IPS-15b (cell line): ENCODE measurements at regions not wholly inside any gene's neighbourhood (a gene's known extent, or its start where the extent isn't known, plus 50 kb on each side); places are given as distances from the start of the nearest gene placed in this dataset.

Experiments used
- H3K27me3 ChIP-seq: one replicate; pipeline ENCODE4 v1.6.1; 2013; ENCODE audit warnings: low read length; ENCODE audit not compliant: control insufficient read depth, insufficient read depth
- H3K36me3 ChIP-seq: one replicate; pipeline ENCODE4 v1.6.1; 2013; ENCODE audit warnings: low read length; ENCODE audit not compliant: control insufficient read depth, insufficient read depth
- H3K4me1 ChIP-seq: one replicate; pipeline ENCODE4 v1.6.1; 2013; ENCODE audit warnings: mild to moderate bottlenecking, low read length; ENCODE audit not compliant: control insufficient read depth, insufficient read depth
- H3K4me3 ChIP-seq: one replicate; pipeline ENCODE4 v1.5.1; 2013; ENCODE audit warnings: low read depth, low read length
- H3K9ac ChIP-seq: one replicate; pipeline ENCODE4 v1.6.1; 2013; ENCODE audit warnings: low read depth, mild to moderate bottlenecking, low read length
- H3K9me3 ChIP-seq: one replicate; pipeline ENCODE4 v1.6.1; 2013; ENCODE audit warnings: mild to moderate bottlenecking, low read length; ENCODE audit not compliant: control insufficient read depth, insufficient read depth

DNA sequence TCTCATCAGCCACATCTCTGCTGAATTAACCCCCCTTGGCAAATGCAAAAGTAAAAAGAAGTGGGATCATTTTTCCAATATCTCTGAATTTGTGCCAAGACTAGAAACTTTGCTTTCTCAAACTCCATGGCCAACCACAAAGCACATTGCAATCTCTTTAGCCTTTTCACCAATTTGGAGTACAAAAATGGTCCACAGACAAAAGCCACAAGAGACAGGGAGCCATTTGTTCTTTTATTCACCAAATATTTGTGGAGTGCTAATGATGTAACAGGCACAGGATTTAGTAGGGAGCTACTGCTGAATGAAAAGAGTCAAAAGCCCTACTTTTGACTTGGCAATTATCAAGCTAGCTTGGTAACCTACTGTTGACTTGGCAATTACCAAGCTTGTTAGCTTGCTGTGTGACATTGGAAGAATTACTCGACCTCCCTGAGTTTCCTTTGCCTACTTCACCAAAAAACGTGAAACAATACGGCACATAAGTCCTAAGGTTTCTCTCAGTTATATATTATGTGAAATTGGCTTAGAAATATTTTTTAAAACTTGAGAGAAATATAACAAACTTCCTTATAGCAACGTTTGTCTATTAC lies 97.1 kb upstream of the KLF3 start:
- H3K4me3 ChIP-seq = no peak overlapping the region
- no peak overlapping the region for H3K9ac ChIP-seq
- H3K9me3 ChIP-seq = no peaks in the 10 kb centered on the region
- no peaks in the 10 kb centered on the region for H3K4me1 ChIP-seq
- no peaks in the 10 kb centered on the region for H3K36me3 ChIP-seq
- no peaks in the 10 kb centered on the region for H3K27me3 ChIP-seq

DNA sequence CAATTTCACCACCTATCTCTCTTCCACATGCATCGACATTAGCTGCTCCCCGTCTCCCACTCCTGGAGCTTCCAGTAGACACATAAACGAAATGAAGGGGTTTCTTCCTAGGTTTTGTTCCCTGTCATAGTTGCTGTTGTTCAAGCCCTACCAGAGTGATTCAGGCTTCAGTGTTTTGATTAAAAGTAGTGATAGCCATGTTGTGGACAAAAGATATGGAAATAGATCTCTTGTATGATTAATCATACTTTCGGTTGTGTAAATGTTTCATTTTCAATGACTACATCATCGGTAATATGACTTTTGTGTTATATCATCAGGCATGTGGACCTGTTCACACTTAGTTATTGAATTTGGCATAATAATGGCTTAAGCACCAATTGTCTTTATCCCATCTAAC lies 96.5 kb upstream of the KLF3 start:
- Histone ChIP-seq H3K36me3 (no peaks in the 10 kb centered on the region), H3K4me1 (no peaks in the 10 kb centered on the region), H3K4me3 (no peak overlapping the region), H3K9ac (no peak overlapping the region), H3K9me3 (no peaks in the 10 kb centered on the region), H3K27me3 (no peaks in the 10 kb centered on the region)

DNA sequence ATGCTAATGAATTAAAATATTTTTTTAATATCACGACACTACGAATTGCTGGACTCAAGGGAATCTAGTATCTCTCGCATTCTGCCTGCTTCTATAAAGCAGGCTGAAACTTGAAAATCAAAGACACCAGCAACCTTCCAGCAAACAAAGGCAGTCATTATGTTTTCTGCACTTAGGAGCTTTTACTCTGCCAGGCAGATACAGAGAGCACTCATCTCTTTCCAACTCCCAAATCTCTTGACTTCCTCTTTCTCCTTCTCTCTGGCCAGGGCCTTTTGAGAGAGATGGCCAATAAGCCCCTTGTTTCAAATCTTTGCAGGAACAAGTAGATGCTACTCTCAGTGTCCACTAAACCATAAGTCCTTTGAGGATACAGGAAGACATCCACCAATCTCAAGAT lies 95.2 kb upstream of the KLF3 start:
- H3K9ac ChIP-seq = no peak overlapping the region
- no peaks in the 10 kb centered on the region for H3K27me3 ChIP-seq
- H3K4me1 ChIP-seq = no peaks in the 10 kb centered on the region
- no peaks in the 10 kb centered on the region for H3K9me3 ChIP-seq
- no peak overlapping the region for H3K4me3 ChIP-seq
- no peaks in the 10 kb centered on the region for H3K36me3 ChIP-seq

DNA sequence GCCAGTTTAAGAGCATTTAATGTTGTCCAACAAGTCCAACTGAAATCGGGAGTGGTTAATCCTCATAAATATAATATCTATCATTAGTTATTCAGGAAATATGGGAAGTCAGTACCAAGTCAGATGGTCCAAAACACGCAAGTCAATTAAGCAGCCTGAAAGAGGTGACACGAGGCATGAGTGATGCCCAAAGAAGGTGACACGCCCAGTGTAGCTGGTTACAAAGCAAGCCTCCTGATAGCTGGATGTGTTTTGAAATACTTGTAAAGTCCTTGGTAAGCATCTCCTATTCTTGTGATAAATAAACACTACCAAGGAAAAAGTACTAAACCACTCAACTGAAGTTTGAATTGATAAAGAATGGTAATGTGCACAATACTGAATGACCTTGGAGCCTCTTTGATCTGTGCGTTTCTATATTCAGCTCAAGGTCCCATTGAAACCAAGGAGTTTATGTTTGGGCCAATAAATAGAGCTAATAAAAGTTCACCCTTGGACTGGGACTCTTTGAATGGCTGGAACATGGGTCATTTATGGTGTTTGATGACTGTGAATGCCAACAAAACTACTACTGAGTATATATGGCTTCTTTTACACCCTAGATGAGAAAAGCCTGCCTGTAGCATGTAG lies 93.2 kb upstream of the KLF3 start:
- no peaks in the 10 kb centered on the region for H3K36me3 ChIP-seq
- H3K9me3 ChIP-seq = no peaks in the 10 kb centered on the region
- no peak overlapping the region for H3K9ac ChIP-seq
- H3K27me3 ChIP-seq = no peaks in the 10 kb centered on the region
- H3K4me1 ChIP-seq = no peaks in the 10 kb centered on the region
- H3K4me3 ChIP-seq = no peak overlapping the region

DNA sequence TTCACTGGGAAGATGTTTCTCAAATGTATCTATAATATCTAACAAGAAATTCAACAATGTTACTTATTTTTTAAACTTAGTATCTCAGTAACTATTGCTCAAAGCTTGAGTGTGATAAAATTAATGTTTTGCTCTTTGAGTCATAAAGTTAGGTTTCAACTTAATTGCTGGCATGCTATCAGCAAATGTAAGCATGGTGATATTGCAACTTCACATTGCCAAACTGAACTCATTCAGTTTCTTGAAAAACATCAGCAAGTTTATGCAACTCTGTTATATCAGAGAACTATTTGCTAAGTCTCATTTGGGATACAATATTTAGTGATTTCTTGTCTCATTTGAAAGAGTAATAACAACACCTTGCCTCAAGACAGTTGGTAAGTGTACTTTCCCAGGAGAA lies 91.2 kb upstream of the KLF3 start:
- Histone ChIP-seq H3K9me3 (no peaks in the 10 kb centered on the region), H3K9ac (no peak overlapping the region), H3K36me3 (no peaks in the 10 kb centered on the region), H3K27me3 (no peaks in the 10 kb centered on the region), H3K4me1 (no peaks in the 10 kb centered on the region), H3K4me3 (no peak overlapping the region)

DNA sequence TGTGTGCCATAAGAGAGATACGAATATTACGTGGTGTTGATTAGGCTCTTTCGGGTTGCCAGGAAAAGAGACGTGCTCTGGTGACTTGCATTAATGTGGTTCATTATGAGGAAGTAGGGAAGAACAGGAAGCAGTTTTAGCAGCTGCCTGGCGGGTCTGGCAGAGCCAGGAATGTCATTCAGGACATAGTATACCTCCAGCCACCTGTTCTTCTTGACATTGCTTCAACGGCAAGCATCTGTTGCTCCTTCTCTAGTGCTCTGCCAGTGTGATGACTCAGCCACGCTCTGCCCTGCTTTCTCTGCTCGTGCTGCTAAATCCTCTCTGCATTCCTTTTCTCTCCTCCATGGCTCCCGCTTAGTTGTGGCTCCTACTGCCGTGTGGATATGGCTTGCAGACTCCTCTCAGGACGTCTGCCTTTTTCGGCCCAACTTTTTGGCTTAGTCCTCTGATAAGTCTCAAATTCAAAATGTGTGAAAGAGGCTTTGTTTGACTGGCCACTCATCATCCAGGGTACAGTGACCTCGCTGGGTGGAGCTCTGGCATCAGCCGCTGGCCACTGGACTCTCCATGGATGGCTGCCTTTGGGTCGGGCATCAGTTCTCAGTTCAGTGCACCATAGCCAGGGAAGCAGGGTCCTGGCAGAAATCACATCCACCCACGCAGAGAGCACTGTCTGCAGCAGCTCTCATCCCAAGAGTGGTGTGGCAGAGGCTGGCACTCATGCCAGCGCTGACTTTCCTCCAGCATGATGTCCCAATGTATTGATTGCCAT lies 89.3 kb upstream of the KLF3 start:
- Histone ChIP-seq H3K4me3 (no peak overlapping the region), H3K36me3 (no peaks in the 10 kb centered on the region), H3K27me3 (no peaks in the 10 kb centered on the region)

DNA sequence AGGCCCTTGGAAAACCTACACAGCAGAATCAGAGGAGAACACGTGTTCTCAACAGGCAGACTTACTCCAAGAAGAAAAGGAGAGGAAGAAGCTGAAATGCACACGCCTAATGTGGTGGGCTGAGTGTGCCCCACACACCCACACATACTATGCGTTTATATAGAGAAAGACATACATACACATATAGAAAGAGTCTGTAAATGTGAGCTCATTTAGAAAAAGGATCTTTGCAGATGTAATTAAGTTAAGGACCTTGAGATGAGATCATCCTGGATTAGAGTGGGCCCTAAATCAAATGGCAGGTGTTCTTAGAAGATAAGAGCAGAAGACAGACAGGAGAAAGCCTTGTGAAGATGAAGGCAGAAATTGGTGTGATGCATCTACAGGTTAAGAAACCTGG lies 87.2 kb upstream of the KLF3 start:
- Histone ChIP-seq H3K9me3 (no peaks in the 10 kb centered on the region), H3K9ac (no peak overlapping the region), H3K4me3 (no peak overlapping the region), H3K4me1 (no peaks in the 10 kb centered on the region), H3K36me3 (no peaks in the 10 kb centered on the region), H3K27me3 (no peaks in the 10 kb centered on the region)

More for the DNA sequence above, 89.3 kb upstream of the KLF3 start:
- H3K4me1 ChIP-seq = no peaks in the 10 kb centered on the region
- no peaks in the 10 kb centered on the region for H3K9me3 ChIP-seq
- no peak overlapping the region for H3K9ac ChIP-seq

DNA sequence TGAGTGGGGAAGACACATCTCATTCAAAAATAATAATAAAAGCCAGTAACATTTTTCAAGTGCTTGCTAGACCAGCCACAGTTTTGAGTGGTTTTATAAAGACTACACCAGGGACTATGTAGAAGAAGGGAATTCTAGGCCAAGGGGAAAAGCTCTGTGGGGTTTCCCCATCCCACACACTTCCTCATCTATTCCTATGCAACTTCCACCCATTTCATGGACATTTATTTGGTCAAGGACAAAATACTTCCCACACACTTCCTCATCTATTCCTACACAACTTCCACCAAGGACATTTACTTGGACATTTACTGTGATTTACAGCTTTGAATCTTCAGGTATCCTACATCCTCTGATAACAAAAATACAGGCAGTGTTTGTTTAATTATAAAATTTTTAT lies 86.5 kb upstream of the KLF3 start:
- no peaks in the 10 kb centered on the region for H3K4me1 ChIP-seq
- no peak overlapping the region for H3K9ac ChIP-seq
- no peaks in the 10 kb centered on the region for H3K27me3 ChIP-seq
- no peaks in the 10 kb centered on the region for H3K9me3 ChIP-seq
- H3K4me3 ChIP-seq = no peak overlapping the region
- H3K36me3 ChIP-seq = no peaks in the 10 kb centered on the region

DNA sequence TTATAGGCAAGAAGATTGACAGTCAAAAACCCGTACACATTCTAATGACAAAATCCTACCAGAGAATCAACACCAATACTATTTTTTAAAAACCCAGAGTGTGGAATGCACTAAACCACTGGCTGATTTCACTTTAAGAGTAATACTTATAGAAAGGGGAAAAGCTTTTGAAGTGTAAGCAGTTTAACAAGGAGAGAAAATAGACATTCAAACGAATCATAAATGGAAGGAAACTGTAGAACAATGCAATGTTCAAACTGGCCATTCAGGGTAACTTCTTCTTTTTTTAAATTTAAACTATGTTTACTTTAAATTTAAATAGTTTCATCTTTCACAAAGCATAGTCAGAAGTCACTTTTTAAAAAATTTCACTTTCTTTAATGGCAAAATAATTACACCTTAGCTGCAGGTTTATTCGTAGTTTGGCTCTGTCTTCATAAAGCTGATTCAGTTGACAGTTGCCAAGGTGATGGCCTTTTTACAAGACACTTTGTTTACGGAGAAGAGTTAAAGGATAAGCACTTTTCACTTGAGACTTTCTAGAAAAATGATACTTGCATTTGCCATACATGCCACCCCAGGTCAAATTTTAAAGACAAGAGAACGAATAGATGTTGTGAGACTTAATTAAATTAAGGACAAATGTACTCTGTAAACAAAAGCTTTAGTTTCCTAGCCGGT lies 82.4 kb upstream of the KLF3 start:
- Histone ChIP-seq H3K4me3 (no peak overlapping the region), H3K9me3 (no peaks in the 10 kb centered on the region), H3K36me3 (no peaks in the 10 kb centered on the region), H3K9ac (no peak overlapping the region), H3K27me3 (no peaks in the 10 kb centered on the region), H3K4me1 (no peaks in the 10 kb centered on the region)

DNA sequence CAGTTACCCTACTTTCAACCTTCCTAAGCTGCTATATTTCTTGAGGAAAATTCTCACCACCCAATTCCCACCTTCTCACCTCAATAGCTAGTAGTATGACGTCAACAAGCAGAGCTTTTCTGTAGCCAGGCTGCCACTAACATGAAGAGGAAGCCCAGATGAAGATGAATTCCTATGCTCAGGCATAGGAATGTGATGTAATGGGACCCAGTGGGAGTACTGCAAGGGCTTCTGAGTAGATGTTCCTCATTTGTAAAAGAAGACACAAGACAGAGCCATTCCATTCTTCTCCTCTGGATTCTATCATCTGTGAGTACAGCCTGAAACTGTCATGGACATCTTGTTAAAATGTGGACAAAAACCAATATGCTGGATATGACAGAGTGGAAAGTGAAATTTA lies 81.6 kb upstream of the KLF3 start:
- Histone ChIP-seq H3K9ac (no peak overlapping the region), H3K4me3 (no peak overlapping the region), H3K9me3 (no peaks in the 10 kb centered on the region), H3K27me3 (no peaks in the 10 kb centered on the region), H3K4me1 (no peaks in the 10 kb centered on the region), H3K36me3 (no peaks in the 10 kb centered on the region)

DNA sequence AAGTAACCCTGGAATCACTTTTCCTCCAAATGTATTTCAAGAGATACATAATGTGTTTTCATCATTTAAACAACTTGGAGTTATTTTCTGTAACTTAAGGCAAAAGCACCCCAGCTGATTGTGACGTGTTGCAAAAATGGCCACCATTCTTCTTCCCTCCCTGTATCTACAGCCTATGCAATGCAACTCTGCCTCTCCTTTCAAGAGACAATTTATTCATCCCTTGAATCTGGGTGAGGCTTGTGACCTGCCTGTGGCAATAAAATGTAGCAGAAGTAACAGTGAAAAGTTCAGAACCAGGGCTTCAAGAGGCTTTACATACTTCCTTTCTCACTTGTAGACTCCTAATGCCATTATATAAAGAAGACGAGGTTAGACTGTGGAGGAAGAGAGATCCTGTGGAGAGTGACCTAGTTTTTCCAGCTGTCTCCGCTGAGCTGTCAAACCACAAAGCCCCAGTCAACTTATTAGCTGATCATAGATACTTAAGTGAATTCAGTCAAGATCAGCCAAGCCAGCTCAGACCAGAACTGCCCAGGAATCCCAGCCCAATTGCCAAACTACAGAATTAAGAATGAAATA lies 81.0 kb upstream of the KLF3 start:
- Histone ChIP-seq H3K27me3 (no peaks in the 10 kb centered on the region), H3K4me1 (no peaks in the 10 kb centered on the region), H3K4me3 (no peak overlapping the region), H3K9me3 (no peaks in the 10 kb centered on the region), H3K36me3 (no peaks in the 10 kb centered on the region), H3K9ac (no peak overlapping the region)
